ENCODE measurements at regions not wholly inside any gene's neighbourhood (a gene's known extent, or its start where the extent isn't known, plus 50 kb on each side); places are given as distances from the start of the nearest gene placed in this dataset.

- H3K27ac ChIP-seq (ENCODE audit: low read depth, low read length, poor library complexity, severe bottlenecking), result no peak overlapping the region
- no peaks in the 10 kb centered on the region for H4K20me1 ChIP-seq (ENCODE audit: insufficient read depth, low read length)
- TF ChIP-seq EZH2phosphoT487 (IDR thresholded peaks at IDR 0.05; ENCODE audit: borderline replicate concordance, low read depth, low read length), result no peak
- no peak for TF ChIP-seq CTCF (conservative IDR thresholded peaks at IDR 0.05; ENCODE audit: low read length)
- BruUV-seq (replicated peaks), result no TSS peak
- H2AFZ ChIP-seq (ENCODE audit: low read length), result no peak overlapping the region
- H3K9me3 ChIP-seq (ENCODE audit: low read length), result no peaks in the 10 kb centered on the region
- ChIA-PET CTCF (ENCODE audit: unreplicated experiment) (no interaction called here), POLR2A (no interaction called here)
- H3K4me1 ChIP-seq (ENCODE audit: insufficient read depth, low read length, poor library complexity, severe bottlenecking), result peaks cover 13% of the 10 kb centered on the region
- no peak for DNase-seq (ENCODE audit: low spot score)
- H3K79me2 ChIP-seq (ENCODE audit: insufficient read depth, low read depth, low read length), result peaks cover 15% of the 10 kb centered on the region; the same call in 1 of the 2 replicates
- H3K4me3 ChIP-seq (ENCODE audit: low read depth, low read length, poor library complexity, severe bottlenecking), result no peak overlapping the region
- no peaks in the 10 kb centered on the region for H3K9me2 ChIP-seq (ENCODE audit: insufficient read depth, low read length)
- no peak overlapping the region for H3K4me2 ChIP-seq (ENCODE audit: low read length)
- H3K36me3 ChIP-seq (ENCODE audit: insufficient read depth, low read length), result no peaks in the 10 kb centered on the region
- intact Hi-C loops (cut with micrococcal nuclease; ENCODE audit: unreplicated experiment), result no loop called here
These were observed 410.3 kb downstream of the PCNX1 start for GRCh38 chr14:71317385-71318096.

DNA sequence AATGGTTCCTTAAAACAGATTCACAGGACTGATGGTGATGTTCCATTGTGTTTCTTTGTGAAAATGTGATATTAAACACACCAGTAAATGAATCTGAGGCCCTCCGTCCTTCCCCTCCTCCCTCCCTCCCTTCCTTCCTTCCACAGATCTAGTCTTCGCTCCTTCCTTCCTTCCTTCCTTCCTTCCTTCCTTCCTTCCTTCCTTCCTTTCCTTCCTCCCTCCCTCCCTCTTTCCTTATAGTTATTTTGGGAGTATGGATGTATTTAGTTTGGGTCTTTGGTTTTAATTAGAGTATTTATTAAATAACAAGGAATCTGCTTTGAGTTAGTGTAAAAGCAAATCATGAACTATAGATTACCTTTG, 410.8 kb downstream of the PCNX1 start:
- Histone ChIP-seq H3K27ac (ENCODE audit: low read depth, low read length, poor library complexity, severe bottlenecking) (no peak overlapping the region), H3K4me2 (ENCODE audit: low read length) (no peak overlapping the region), H3K79me2 (ENCODE audit: insufficient read depth, low read depth, low read length) (peaks cover 20% of the 10 kb centered on the region; the same call in 1 of the 2 replicates), H3K36me3 (ENCODE audit: insufficient read depth, low read length) (no peaks in the 10 kb centered on the region), H3K4me3 (ENCODE audit: low read depth, low read length, poor library complexity, severe bottlenecking) (no peak overlapping the region), H3K9me2 (ENCODE audit: insufficient read depth, low read length) (no peaks in the 10 kb centered on the region), H3K9me3 (ENCODE audit: low read length) (no peaks in the 10 kb centered on the region), H3K4me1 (ENCODE audit: insufficient read depth, low read length, poor library complexity, severe bottlenecking) (peaks cover 19% of the 10 kb centered on the region), H2AFZ (ENCODE audit: low read length) (no peak overlapping the region), H4K20me1 (ENCODE audit: insufficient read depth, low read length) (0 out of 2 replicates have a peak, but pooled peaks cover 2% of the 10 kb centered on the region)
- no peak for TF ChIP-seq EZH2phosphoT487 (IDR thresholded peaks at IDR 0.05; ENCODE audit: borderline replicate concordance, low read depth, low read length)
- TF ChIP-seq CTCF (conservative IDR thresholded peaks at IDR 0.05; ENCODE audit: low read length), result no peak
- no peak for DNase-seq (ENCODE audit: low spot score)
- ChIA-PET POLR2A (interaction anchor here (0.6 to 1.2 kb wide), 2 partner anchors 90 to 257 kb away, joined by 3 read pairs; no protein-coding TSS in a partner anchor), CTCF (ENCODE audit: unreplicated experiment) (no interaction called here)
- BruUV-seq (replicated peaks), result no TSS peak
- intact Hi-C loops (cut with micrococcal nuclease; ENCODE audit: unreplicated experiment), result no loop called here

DNA sequence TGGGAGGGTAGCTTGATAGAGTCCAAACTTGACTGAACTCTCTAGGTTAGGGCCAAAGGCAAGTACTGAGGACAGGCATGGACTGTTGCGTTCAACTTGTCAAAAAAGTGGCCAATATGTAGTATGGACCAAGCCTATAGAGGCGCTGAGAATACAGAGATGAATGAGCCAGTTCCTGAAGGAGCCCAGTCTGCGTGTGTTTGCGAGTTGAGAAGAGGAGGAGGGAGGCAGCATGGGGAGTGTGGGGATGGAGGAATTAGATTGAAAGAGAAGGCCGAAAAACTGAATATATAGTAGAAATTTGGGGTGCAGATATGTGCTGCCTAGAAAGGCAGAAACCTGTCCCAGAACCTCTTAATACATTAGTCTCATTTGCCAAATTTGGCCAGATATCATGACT, 412.4 kb downstream of the PCNX1 start:
- Histone ChIP-seq H3K9me3 (ENCODE audit: low read length) (no peaks in the 10 kb centered on the region), H3K79me2 (ENCODE audit: insufficient read depth, low read depth, low read length) (peaks cover 36% of the 10 kb centered on the region), H3K27ac (ENCODE audit: low read depth, low read length, poor library complexity, severe bottlenecking) (no peak overlapping the region), H3K4me3 (ENCODE audit: low read depth, low read length, poor library complexity, severe bottlenecking) (peak overlapping the region; percentile 92), H2AFZ (ENCODE audit: low read length) (peak overlapping the region; percentile 88), H3K9me2 (ENCODE audit: insufficient read depth, low read length) (no peaks in the 10 kb centered on the region), H3K36me3 (ENCODE audit: insufficient read depth, low read length) (no peaks in the 10 kb centered on the region), H4K20me1 (ENCODE audit: insufficient read depth, low read length) (0 out of 2 replicates have a peak, but pooled peaks cover 5% of the 10 kb centered on the region), H3K4me2 (ENCODE audit: low read length) (peak overlapping the region; percentile 88), H3K4me1 (ENCODE audit: insufficient read depth, low read length, poor library complexity, severe bottlenecking) (peaks cover 35% of the 10 kb centered on the region)
- peak; percentile 37; the same call in 1 of the 2 replicates for TF ChIP-seq CTCF (conservative IDR thresholded peaks at IDR 0.05; ENCODE audit: low read length)
- no peak for TF ChIP-seq EZH2phosphoT487 (IDR thresholded peaks at IDR 0.05; ENCODE audit: borderline replicate concordance, low read depth, low read length)
- intact Hi-C loops (cut with micrococcal nuclease; ENCODE audit: unreplicated experiment), result loop anchor here (1.0 to 10.0 kb wide), 5 partner anchors 180 to 535 kb away; partner anchors contain the start of gene PCNX1
- TSS peak; percentile 73 for BruUV-seq (replicated peaks)
- ChIA-PET POLR2A (interaction anchor here (0.6 to 1.5 kb wide), 3 partner anchors 119 to 235 kb away, joined by 3 to 4 read pairs (median 3); no protein-coding TSS in a partner anchor), CTCF (ENCODE audit: unreplicated experiment) (no interaction called here)
- DNase-seq (ENCODE audit: low spot score), result peak; percentile 51
